Neural cell (in vitro differentiated cells): ENCODE measurements at regions not wholly inside any gene's neighbourhood (a gene's known extent, or its start where the extent isn't known, plus 50 kb on each side); places are given as distances from the start of the nearest gene placed in this dataset.

Experiments used
- CTCF ChIP-seq: fragments of 450-650 bp; IDR thresholded peaks from 2 replicates; pipeline ENCODE4 v1.5.1; 2014; ENCODE audit warnings: antibody characterized with exemption, mild to moderate bottlenecking, moderate library complexity; ENCODE audit not compliant: poor library complexity, severe bottlenecking
- EP300 ChIP-seq: fragments of 450-650 bp; conservative IDR thresholded peaks from 2 replicates; pipeline ENCODE4 v1.6.1; 2014; ENCODE audit warnings: antibody characterized with exemption, mild to moderate bottlenecking, moderate library complexity; ENCODE audit not compliant: poor library complexity, severe bottlenecking
- MXI1 ChIP-seq: fragments of 450-650 bp; conservative IDR thresholded peaks from 2 replicates; pipeline ENCODE4 v1.6.1; 2014; ENCODE audit warnings: antibody characterized with exemption, mild to moderate bottlenecking; ENCODE audit not compliant: poor library complexity, severe bottlenecking
- POLR2AphosphoS5 ChIP-seq: IDR thresholded peaks from 2 replicates; pipeline ENCODE4 v1.6.1; 2012
- RAD21 ChIP-seq: fragments of 450-650 bp; conservative IDR thresholded peaks from 2 replicates; pipeline ENCODE4 v1.6.1; 2014; ENCODE audit warnings: antibody characterized with exemption, mild to moderate bottlenecking, moderate library complexity

- TF ChIP-seq CTCF = no peak
- no peak for TF ChIP-seq EP300
- no peak for TF ChIP-seq MXI1
- TF ChIP-seq RAD21 = no peak
- TF ChIP-seq POLR2AphosphoS5 = no peak
These were observed 270.9 kb downstream of the ALX1 start for GRCh38 chr12:85550924-85551323.
